ENCODE measurements at regions not wholly inside any gene's neighbourhood (a gene's known extent, or its start where the extent isn't known, plus 50 kb on each side); places are given as distances from the start of the nearest gene placed in this dataset.

GRCh38 chr3:13265507-13265906, 154.6 kb downstream of the NUP210 start:
- no peak for TF ChIP-seq POLR2A (IDR thresholded peaks at IDR 0.05)
- TF ChIP-seq, protein P1, sequence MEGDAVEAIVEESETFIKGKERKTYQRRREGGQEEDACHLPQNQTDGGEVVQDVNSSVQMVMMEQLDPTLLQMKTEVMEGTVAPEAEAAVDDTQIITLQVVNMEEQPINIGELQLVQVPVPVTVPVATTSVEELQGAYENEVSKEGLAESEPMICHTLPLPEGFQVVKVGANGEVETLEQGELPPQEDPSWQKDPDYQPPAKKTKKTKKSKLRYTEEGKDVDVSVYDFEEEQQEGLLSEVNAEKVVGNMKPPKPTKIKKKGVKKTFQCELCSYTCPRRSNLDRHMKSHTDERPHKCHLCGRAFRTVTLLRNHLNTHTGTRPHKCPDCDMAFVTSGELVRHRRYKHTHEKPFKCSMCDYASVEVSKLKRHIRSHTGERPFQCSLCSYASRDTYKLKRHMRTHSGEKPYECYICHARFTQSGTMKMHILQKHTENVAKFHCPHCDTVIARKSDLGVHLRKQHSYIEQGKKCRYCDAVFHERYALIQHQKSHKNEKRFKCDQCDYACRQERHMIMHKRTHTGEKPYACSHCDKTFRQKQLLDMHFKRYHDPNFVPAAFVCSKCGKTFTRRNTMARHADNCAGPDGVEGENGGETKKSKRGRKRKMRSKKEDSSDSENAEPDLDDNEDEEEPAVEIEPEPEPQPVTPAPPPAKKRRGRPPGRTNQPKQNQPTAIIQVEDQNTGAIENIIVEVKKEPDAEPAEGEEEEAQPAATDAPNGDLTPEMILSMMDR (IDR thresholded peaks at IDR 0.05) = no peak
- TF ChIP-seq EP300 (IDR thresholded peaks at IDR 0.05) = no peak

Measured in ovary (tissue), 3 donors.